CD14-positive monocyte (primary cell): ENCODE measurements at regions not wholly inside any gene's neighbourhood (a gene's known extent, or its start where the extent isn't known, plus 50 kb on each side); places are given as distances from the start of the nearest gene placed in this dataset.

Source experiments
- DNase-seq, 3 donors: peaks; one replicate each; pipeline ENCODE4 v3.0.0-alpha.2; 2011 to 2022
- H2AFZ ChIP-seq: 2 replicates; pipeline ENCODE4 v1.6.0; 2012; ENCODE audit warnings: mild to moderate bottlenecking, low read depth, low read length, inconsistent platforms; ENCODE audit not compliant: insufficient read depth, poor library complexity, severe bottlenecking
- H3K27ac ChIP-seq, 2 donors: 1 replicate in 1 of 2; 2 replicates in 1 of 2; pipeline ENCODE4 v1.5.1; 2012 to 2013; ENCODE audit warnings: low read length in 2 of 2, control low read depth in 1 of 2, inconsistent platforms in 1 of 2, low read depth in 1 of 2, mild to moderate bottlenecking in 1 of 2
- H3K27me3 ChIP-seq, 2 donors: one replicate each; pipeline versions ENCODE4 v1.6.0 to v1.6.1; 2011 to 2013; ENCODE audit warnings: low read length in 2 of 2; ENCODE audit not compliant: control insufficient read depth in 2 of 2, insufficient read depth in 2 of 2
- H3K36me3 ChIP-seq, 2 donors: replicated peaks in 1 of 2; 1 replicate in 1 of 2; 2 replicates in 1 of 2; pipeline versions ENCODE4 v1.5.1 to v1.6.1; 2012 to 2013; ENCODE audit warnings: low read length in 2 of 2, control low read depth in 1 of 2, inconsistent platforms in 1 of 2, mild to moderate bottlenecking in 1 of 2; ENCODE audit not compliant: insufficient read depth in 2 of 2, control insufficient read depth in 1 of 2
- H3K4me1 ChIP-seq, 2 donors: 1 replicate in 1 of 2; 2 replicates in 1 of 2; pipeline versions ENCODE4 v1.5.1 to v1.6.1; 2012 to 2013; ENCODE audit warnings: low read length in 2 of 2, control low read depth in 1 of 2, inconsistent platforms in 1 of 2, mild to moderate bottlenecking in 1 of 2, moderate library complexity in 1 of 2; ENCODE audit not compliant: insufficient read depth in 2 of 2, control insufficient read depth in 1 of 2
- H3K4me2 ChIP-seq: replicated peaks from 2 replicates; pipeline ENCODE3; 2012; ENCODE audit warnings: low read length, moderate library complexity, mild to moderate bottlenecking; ENCODE audit not compliant: poor library complexity, severe bottlenecking; ENCODE audit errors: extremely low read depth
- H3K4me3 ChIP-seq, 3 experiments: fragments of 200-600 bp in 1 of 3; sonication (generic) in 1 of 3; replicated peaks in 1 of 3; 1 replicate in 2 of 3; 2 replicates in 1 of 3; pipeline ENCODE4 v1.5.1; 2011 to 2013; ENCODE audit warnings: low read length in 3 of 3, mild to moderate bottlenecking in 3 of 3, control low read depth in 2 of 3, low read depth in 2 of 3, inconsistent platforms in 1 of 3, moderate library complexity in 1 of 3
- H3K79me2 ChIP-seq: 2 replicates; pipeline ENCODE4 v1.6.0; 2012; ENCODE audit warnings: mild to moderate bottlenecking, control low read depth, inconsistent platforms, low read length, moderate library complexity; ENCODE audit not compliant: insufficient read depth
- H3K9ac ChIP-seq: 2 replicates; pipeline ENCODE4 v1.6.0; 2017; ENCODE audit warnings: low read length, mild to moderate bottlenecking; ENCODE audit not compliant: insufficient read depth, poor library complexity, severe bottlenecking
- H3K9me3 ChIP-seq, 2 donors: replicated peaks in 1 of 2; 1 replicate in 1 of 2; 2 replicates in 1 of 2; pipeline versions ENCODE4 v1.5.1 to v1.6.1; 2012 to 2013; ENCODE audit warnings: low read length in 2 of 2, control low read depth in 1 of 2; ENCODE audit not compliant: control insufficient read depth in 1 of 2, insufficient read depth in 1 of 2
- H4K20me1 ChIP-seq: 2 replicates; pipeline ENCODE4 v1.6.0; 2012; ENCODE audit warnings: mild to moderate bottlenecking, low read length, control low read depth, moderate library complexity; ENCODE audit not compliant: insufficient read depth
- H3K27ac Mint-ChIP-seq, 7 donors: one replicate each; pipeline ENCODE4 v1.8.0; 2020; ENCODE audit warnings: mild to moderate bottlenecking in 7 of 7, mixed read lengths in 7 of 7, moderate library complexity in 6 of 7, inconsistent platforms in 2 of 7
- H3K27me3 Mint-ChIP-seq, 3 donors: one replicate each; pipeline ENCODE4 v1.8.0; 2021 to 2022; ENCODE audit warnings: low read depth in 3 of 3, mild to moderate bottlenecking in 3 of 3, mixed read lengths in 3 of 3, moderate library complexity in 3 of 3, inconsistent platforms in 1 of 3
- H3K36me3 Mint-ChIP-seq, 2 donors: one replicate each; pipeline ENCODE4 v1.8.0; 2020; ENCODE audit warnings: mixed read lengths in 2 of 2, inconsistent platforms in 1 of 2, mild to moderate bottlenecking in 1 of 2
- H3K4me1 Mint-ChIP-seq: one replicate; pipeline ENCODE4 v1.8.0; 2020; ENCODE audit warnings: mild to moderate bottlenecking, mixed read lengths
- H3K4me3 Mint-ChIP-seq, 2 donors: one replicate each; pipeline ENCODE4 v1.8.0; 2020; ENCODE audit warnings: mild to moderate bottlenecking in 2 of 2, mixed read lengths in 2 of 2, moderate library complexity in 1 of 2
- H3K9me3 Mint-ChIP-seq, 7 donors: one replicate each; pipeline ENCODE4 v1.8.0; 2020 to 2022; ENCODE audit warnings: mixed read lengths in 7 of 7, mild to moderate bottlenecking in 6 of 7, moderate library complexity in 6 of 7, inconsistent platforms in 2 of 7
- WGBS: methylation state at CpG from one replicate; pipeline ENCODE4 v1.1.5; 2013; ENCODE audit warnings: missing lambda C conversion rate; ENCODE audit not compliant: insufficient coverage; 5-methylcytosine and 5-hydroxymethylcytosine counted together
- intact Hi-C, 2 donors: fragments of 100-400 bp; cut with micrococcal nuclease; formaldehyde crosslinking; loops; one replicate each; pipeline versions ENCODE4 v1.15.0 to v1.15.1; 2023
- TF ChIP-seq, protein P1 (sequence below): fragments of 200-600 bp; IDR thresholded peaks from one replicate; pipeline ENCODE4 v1.8.0; 2022; ENCODE audit warnings: antibody characterized with exemption, mild to moderate bottlenecking

DNA sequence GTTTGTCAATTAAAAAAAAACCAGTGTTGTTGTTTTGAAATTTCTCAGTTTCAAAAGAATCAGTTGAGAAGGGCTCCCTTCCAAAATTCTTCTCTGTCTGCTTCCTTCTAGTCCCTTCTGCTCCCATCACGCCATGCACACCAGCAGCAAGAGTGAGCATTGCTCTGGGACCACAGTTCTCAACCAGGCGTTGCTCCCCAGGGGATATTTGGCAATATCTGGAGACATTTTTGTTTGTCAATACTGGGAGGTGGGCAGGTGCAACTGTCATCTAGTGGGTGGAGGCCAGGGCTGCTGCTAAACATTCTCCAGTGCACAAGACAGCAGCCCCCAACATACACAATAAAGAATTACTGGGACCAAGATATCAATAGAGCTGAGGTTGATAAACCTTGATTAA lies 74.8 kb upstream of the EGFL6 start:
- no peaks in the 10 kb centered on the region for H3K79me2 ChIP-seq
- peaks cover 45 to 49% of the 10 kb centered on the region in 2 donors for H3K4me1 ChIP-seq
- H3K9ac ChIP-seq, result no peak overlapping the region
- peaks cover 0 to 27% of the 10 kb centered on the region in 2 donors for H3K27me3 ChIP-seq
- Mint-ChIP-seq H3K27me3 (peaks cover 0 to 42% (median 0%) of the 10 kb centered on the region in 3 donors), H3K27ac (peak overlapping the region in 3 of 7 donors; percentile 37 to 53 (median 47)), H3K4me1 (peaks cover 31% of the 10 kb centered on the region), H3K9me3 (peaks cover 0 to 4% (median 0%) of the 10 kb centered on the region in 7 donors), H3K4me3 (no peak overlapping the region), H3K36me3 (no peaks in the 10 kb centered on the region)
- H2AFZ ChIP-seq, result no peak overlapping the region
- no peaks in the 10 kb centered on the region for H3K36me3 ChIP-seq
- no peak overlapping the region for H3K4me2 ChIP-seq
- WGBS, result no CpG with 5 or more reads among the region's 2 CpGs
- TF ChIP-seq, protein P1, sequence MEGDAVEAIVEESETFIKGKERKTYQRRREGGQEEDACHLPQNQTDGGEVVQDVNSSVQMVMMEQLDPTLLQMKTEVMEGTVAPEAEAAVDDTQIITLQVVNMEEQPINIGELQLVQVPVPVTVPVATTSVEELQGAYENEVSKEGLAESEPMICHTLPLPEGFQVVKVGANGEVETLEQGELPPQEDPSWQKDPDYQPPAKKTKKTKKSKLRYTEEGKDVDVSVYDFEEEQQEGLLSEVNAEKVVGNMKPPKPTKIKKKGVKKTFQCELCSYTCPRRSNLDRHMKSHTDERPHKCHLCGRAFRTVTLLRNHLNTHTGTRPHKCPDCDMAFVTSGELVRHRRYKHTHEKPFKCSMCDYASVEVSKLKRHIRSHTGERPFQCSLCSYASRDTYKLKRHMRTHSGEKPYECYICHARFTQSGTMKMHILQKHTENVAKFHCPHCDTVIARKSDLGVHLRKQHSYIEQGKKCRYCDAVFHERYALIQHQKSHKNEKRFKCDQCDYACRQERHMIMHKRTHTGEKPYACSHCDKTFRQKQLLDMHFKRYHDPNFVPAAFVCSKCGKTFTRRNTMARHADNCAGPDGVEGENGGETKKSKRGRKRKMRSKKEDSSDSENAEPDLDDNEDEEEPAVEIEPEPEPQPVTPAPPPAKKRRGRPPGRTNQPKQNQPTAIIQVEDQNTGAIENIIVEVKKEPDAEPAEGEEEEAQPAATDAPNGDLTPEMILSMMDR, result no peak
- intact Hi-C loops, result loop anchor here (10.0 kb wide), 3 partner anchors 520 to 670 kb away; partner anchors contain the start of gene TMSB4X (in 1 of the 2)
- H3K27ac ChIP-seq, result no peak overlapping the region
- H4K20me1 ChIP-seq, result no peaks in the 10 kb centered on the region
- no peak for DNase-seq
- no peak overlapping the region for H3K4me3 ChIP-seq
- no peaks in the 10 kb centered on the region for H3K9me3 ChIP-seq

DNA sequence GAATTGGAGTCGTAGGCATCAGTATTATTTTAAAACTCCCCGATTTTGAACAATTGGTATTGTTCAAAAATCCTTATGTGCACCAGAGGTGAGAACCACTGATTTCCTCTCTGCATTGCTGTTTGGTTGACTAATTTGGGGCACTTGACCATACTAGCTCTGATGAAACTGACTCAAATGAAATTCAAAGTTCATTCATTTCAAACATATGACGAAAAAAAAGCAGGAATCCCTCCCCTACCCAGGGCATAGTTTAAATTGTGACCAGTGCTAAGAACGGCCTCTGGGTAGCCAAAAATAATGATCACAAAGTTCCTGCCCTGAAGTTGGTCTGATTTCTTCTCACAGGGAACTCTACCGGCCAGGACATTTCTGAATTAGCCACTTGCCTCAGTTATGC lies 75.7 kb upstream of the EGFL6 start:
- Histone ChIP-seq H3K27ac (no peak overlapping the region), H3K9ac (no peak overlapping the region), H2AFZ (no peak overlapping the region), H3K79me2 (no peaks in the 10 kb centered on the region), H3K9me3 (no peaks in the 10 kb centered on the region), H3K4me3 (no peak overlapping the region), H3K36me3 (no peaks in the 10 kb centered on the region), H3K4me2 (no peak overlapping the region), H3K4me1 (peaks cover 48 to 56% of the 10 kb centered on the region in 2 donors), H4K20me1 (no peaks in the 10 kb centered on the region), H3K27me3 (peaks cover 0 to 27% of the 10 kb centered on the region in 2 donors)
- H3K9me3 Mint-ChIP-seq, result no peaks in the 10 kb centered on the region
- no peak overlapping the region for H3K4me3 Mint-ChIP-seq
- WGBS, result 92% methylated on average over 2 of the region's 5 CpGs
- no peaks in the 10 kb centered on the region for H3K36me3 Mint-ChIP-seq
- peak overlapping the region in 1 of 7 donors; percentile 50 for H3K27ac Mint-ChIP-seq
- no peak for DNase-seq
- H3K27me3 Mint-ChIP-seq, result peaks cover 0 to 42% (median 0%) of the 10 kb centered on the region in 3 donors
- H3K4me1 Mint-ChIP-seq, result peaks cover 39% of the 10 kb centered on the region
- TF ChIP-seq, protein P1, result no peak
- intact Hi-C loops, result loop anchor here (10.0 kb wide), 3 partner anchors 519 to 669 kb away; partner anchors contain the start of gene TMSB4X (in 1 of the 2)
